Uterus (tissue), 2 donors: ENCODE measurements at regions not wholly inside any gene's neighbourhood (a gene's known extent, or its start where the extent isn't known, plus 50 kb on each side); places are given as distances from the start of the nearest gene placed in this dataset.

Experiments used
- CTCF ChIP-seq, 4 experiments: fragments of 200-600 bp in 2 of 4; fragments of 450-650 bp in 2 of 4; sonication (generic) in 2 of 4; IDR thresholded peaks; one replicate each; pipeline ENCODE4 v1.5.1; 2016 to 2019; ENCODE audit warnings: antibody characterized with exemption in 4 of 4, mild to moderate bottlenecking in 2 of 4, moderate library complexity in 1 of 4
- POLR2A ChIP-seq, 2 donors: fragments of 450-650 bp; IDR thresholded peaks; one replicate each; pipeline ENCODE4 v1.6.1; 2016; ENCODE audit warnings: antibody characterized with exemption in 2 of 2, mild to moderate bottlenecking in 1 of 2, moderate library complexity in 1 of 2

GRCh38 chr1:208499026-208499425 is 254.8 kb upstream of the PLXNA2 start:
- TF ChIP-seq CTCF (IDR thresholded peaks at IDR 0.05) (no peak), POLR2A (IDR thresholded peaks at IDR 0.05) (no peak)
